HEK293 (cell line): ENCODE measurements at regions not wholly inside any gene's neighbourhood (a gene's known extent, or its start where the extent isn't known, plus 50 kb on each side); places are given as distances from the start of the nearest gene placed in this dataset.
"Not testable (repeated sequence)": the region's sequence is repeated elsewhere in the genome, so short reads cannot be mapped to it uniquely, and the experiment has no call there.

Experiments used
- BCL11A ChIP-seq: fragments of 450-650 bp; formaldehyde crosslinking; IDR thresholded peaks from 2 replicates; pipeline ENCODE4 v1.5.1; 2016; ENCODE audit warnings: low read depth, missing biosample characterization, missing genetic modification characterization
- MEIS1 ChIP-seq: sonication (generic); formaldehyde crosslinking; IDR thresholded peaks from 2 replicates; pipeline ENCODE4 v1.8.1; 2022; ENCODE audit warnings: missing genetic modification reagents, mild to moderate bottlenecking, borderline replicate concordance
- REST ChIP-seq: fragments of 450-650 bp; formaldehyde crosslinking; IDR thresholded peaks from 2 replicates; pipeline ENCODE4 v1.5.1; 2016; ENCODE audit warnings: missing biosample characterization, missing genetic modification characterization
- SETDB1 ChIP-seq: IDR thresholded peaks from one replicate; pipeline ENCODE4 v1.6.1; 2017; ENCODE audit warnings: mild to moderate bottlenecking, low read length, moderate library complexity, mixed read lengths; ENCODE audit not compliant: insufficient read length
- ZBTB1 ChIP-seq: fragments of 450-650 bp; formaldehyde crosslinking; IDR thresholded peaks from 2 replicates; pipeline ENCODE4 v1.5.1; 2016; ENCODE audit warnings: missing biosample characterization, missing genetic modification characterization
- ZBTB48 ChIP-seq: fragments of 450-650 bp; formaldehyde crosslinking; IDR thresholded peaks from 2 replicates; pipeline ENCODE4 v1.5.1; 2016; ENCODE audit warnings: missing biosample characterization, missing genetic modification characterization
- ZNF184 ChIP-seq: fragments of 450-650 bp; IDR thresholded peaks from 2 replicates; pipeline ENCODE4 v1.5.1; 2018; ENCODE audit warnings: missing biosample characterization, mild to moderate bottlenecking, missing genetic modification characterization
- ZNF266 ChIP-seq: fragments of 450-650 bp; formaldehyde crosslinking; IDR thresholded peaks from 2 replicates; pipeline ENCODE4 v1.5.1; 2016; ENCODE audit warnings: missing biosample characterization, missing genetic modification characterization, low read depth
- ZNF670 ChIP-seq: fragments of 450-650 bp; formaldehyde crosslinking; IDR thresholded peaks from 2 replicates; pipeline ENCODE4 v1.5.1; 2016; ENCODE audit warnings: missing biosample characterization, missing genetic modification characterization, low read depth
- ZSCAN4 ChIP-seq: fragments of 450-650 bp; formaldehyde crosslinking; IDR thresholded peaks from 2 replicates; pipeline ENCODE4 v1.5.1; 2017; ENCODE audit warnings: missing biosample characterization, missing genetic modification characterization
- TF ChIP-seq, protein P1 (sequence below): fragments of 450-650 bp; formaldehyde crosslinking; IDR thresholded peaks from 2 replicates; pipeline ENCODE4 v1.5.1; 2016; ENCODE audit warnings: missing biosample characterization, missing genetic modification characterization
- TF ChIP-seq, protein P2 (sequence below): IDR thresholded peaks from 2 replicates; pipeline ENCODE4 v1.6.1; 2011; ENCODE audit warnings: mild to moderate bottlenecking, low read depth, low read length, borderline replicate concordance
- TF ChIP-seq, protein P3 (sequence below): fragments of 450-650 bp; formaldehyde crosslinking; IDR thresholded peaks from 2 replicates; pipeline ENCODE4 v1.5.1; 2016; ENCODE audit warnings: missing biosample characterization, missing genetic modification characterization, borderline replicate concordance

DNA sequence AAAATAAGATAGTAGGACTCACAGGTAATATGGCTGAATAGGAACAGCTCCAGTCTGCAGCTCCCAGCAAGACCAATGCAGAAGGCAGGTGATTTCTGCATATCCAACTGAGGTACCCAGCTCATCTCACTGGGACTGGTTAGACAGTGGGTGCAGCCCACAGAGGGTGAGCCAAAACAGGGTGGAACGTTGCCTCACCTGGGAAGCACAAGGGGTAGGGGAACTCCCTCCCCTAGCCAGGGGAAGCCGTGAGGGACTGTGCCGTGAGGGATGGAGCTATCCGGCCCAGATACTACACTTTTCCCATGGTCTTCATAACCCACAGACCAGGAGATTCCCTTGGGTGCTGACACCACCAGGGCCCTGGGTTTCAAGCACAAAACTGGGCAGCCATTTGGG, 114.8 kb upstream of the GNAI1 start:
- not testable (repeated sequence) for TF ChIP-seq ZBTB48 (tag by site-specific recombination); ZSCAN4; BCL11A (tag by site-specific recombination); REST (tag by site-specific recombination); ZBTB1 (tag by site-specific recombination); ZNF184 (tag by site-specific recombination); SETDB1; MEIS1 (CRISPR knock-in tag); ZNF670; ZNF266 (tag by site-specific recombination)
- TF ChIP-seq, protein P1, sequence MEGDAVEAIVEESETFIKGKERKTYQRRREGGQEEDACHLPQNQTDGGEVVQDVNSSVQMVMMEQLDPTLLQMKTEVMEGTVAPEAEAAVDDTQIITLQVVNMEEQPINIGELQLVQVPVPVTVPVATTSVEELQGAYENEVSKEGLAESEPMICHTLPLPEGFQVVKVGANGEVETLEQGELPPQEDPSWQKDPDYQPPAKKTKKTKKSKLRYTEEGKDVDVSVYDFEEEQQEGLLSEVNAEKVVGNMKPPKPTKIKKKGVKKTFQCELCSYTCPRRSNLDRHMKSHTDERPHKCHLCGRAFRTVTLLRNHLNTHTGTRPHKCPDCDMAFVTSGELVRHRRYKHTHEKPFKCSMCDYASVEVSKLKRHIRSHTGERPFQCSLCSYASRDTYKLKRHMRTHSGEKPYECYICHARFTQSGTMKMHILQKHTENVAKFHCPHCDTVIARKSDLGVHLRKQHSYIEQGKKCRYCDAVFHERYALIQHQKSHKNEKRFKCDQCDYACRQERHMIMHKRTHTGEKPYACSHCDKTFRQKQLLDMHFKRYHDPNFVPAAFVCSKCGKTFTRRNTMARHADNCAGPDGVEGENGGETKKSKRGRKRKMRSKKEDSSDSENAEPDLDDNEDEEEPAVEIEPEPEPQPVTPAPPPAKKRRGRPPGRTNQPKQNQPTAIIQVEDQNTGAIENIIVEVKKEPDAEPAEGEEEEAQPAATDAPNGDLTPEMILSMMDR (tag by site-specific recombination), result not testable (repeated sequence)
- TF ChIP-seq, protein P2, sequence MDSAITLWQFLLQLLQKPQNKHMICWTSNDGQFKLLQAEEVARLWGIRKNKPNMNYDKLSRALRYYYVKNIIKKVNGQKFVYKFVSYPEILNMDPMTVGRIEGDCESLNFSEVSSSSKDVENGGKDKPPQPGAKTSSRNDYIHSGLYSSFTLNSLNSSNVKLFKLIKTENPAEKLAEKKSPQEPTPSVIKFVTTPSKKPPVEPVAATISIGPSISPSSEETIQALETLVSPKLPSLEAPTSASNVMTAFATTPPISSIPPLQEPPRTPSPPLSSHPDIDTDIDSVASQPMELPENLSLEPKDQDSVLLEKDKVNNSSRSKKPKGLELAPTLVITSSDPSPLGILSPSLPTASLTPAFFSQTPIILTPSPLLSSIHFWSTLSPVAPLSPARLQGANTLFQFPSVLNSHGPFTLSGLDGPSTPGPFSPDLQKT, result not testable (repeated sequence)
- TF ChIP-seq, protein P3, sequence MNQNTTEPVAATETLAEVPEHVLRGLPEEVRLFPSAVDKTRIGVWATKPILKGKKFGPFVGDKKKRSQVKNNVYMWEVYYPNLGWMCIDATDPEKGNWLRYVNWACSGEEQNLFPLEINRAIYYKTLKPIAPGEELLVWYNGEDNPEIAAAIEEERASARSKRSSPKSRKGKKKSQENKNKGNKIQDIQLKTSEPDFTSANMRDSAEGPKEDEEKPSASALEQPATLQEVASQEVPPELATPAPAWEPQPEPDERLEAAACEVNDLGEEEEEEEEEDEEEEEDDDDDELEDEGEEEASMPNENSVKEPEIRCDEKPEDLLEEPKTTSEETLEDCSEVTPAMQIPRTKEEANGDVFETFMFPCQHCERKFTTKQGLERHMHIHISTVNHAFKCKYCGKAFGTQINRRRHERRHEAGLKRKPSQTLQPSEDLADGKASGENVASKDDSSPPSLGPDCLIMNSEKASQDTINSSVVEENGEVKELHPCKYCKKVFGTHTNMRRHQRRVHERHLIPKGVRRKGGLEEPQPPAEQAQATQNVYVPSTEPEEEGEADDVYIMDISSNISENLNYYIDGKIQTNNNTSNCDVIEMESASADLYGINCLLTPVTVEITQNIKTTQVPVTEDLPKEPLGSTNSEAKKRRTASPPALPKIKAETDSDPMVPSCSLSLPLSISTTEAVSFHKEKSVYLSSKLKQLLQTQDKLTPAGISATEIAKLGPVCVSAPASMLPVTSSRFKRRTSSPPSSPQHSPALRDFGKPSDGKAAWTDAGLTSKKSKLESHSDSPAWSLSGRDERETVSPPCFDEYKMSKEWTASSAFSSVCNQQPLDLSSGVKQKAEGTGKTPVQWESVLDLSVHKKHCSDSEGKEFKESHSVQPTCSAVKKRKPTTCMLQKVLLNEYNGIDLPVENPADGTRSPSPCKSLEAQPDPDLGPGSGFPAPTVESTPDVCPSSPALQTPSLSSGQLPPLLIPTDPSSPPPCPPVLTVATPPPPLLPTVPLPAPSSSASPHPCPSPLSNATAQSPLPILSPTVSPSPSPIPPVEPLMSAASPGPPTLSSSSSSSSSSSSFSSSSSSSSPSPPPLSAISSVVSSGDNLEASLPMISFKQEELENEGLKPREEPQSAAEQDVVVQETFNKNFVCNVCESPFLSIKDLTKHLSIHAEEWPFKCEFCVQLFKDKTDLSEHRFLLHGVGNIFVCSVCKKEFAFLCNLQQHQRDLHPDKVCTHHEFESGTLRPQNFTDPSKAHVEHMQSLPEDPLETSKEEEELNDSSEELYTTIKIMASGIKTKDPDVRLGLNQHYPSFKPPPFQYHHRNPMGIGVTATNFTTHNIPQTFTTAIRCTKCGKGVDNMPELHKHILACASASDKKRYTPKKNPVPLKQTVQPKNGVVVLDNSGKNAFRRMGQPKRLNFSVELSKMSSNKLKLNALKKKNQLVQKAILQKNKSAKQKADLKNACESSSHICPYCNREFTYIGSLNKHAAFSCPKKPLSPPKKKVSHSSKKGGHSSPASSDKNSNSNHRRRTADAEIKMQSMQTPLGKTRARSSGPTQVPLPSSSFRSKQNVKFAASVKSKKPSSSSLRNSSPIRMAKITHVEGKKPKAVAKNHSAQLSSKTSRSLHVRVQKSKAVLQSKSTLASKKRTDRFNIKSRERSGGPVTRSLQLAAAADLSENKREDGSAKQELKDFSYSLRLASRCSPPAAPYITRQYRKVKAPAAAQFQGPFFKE (tag by site-specific recombination), result not testable (repeated sequence)
